ENCODE measurements at regions not wholly inside any gene's neighbourhood (a gene's known extent, or its start where the extent isn't known, plus 50 kb on each side); places are given as distances from the start of the nearest gene placed in this dataset.

GRCh38 chr16:13780406-13781168 is 139.4 kb upstream of the ERCC4 start:
- Mint-ChIP-seq H3K9me3 (peaks cover 8 to 13% of the 10 kb centered on the region in 2 experiments; a peak in 4 of 5 replicates), H3K27me3 (ENCODE audit: low read depth) (no peaks in the 10 kb centered on the region; the same call in 1 of the 2 replicates), H3K4me1 (peaks cover 17 to 23% of the 10 kb centered on the region in 2 experiments), H3K4me3 (no peak overlapping the region), H3K36me3 (ENCODE audit: insufficient read depth in 1 of 3, low read depth in 3 of 3) (peaks cover 0 to 14% (median 2%) of the 10 kb centered on the region in 3 experiments; a peak in 6 of 7 replicates), H3K27ac (peak overlapping the region; percentile 20 to 53 (median 45); a peak in 5 of 7 replicates)
- Histone ChIP-seq H2BK120ac (ENCODE audit: low read depth, low read length, poor library complexity, severe bottlenecking) (no peak overlapping the region), H2BK5ac (ENCODE audit: insufficient read length, low read length) (no peak overlapping the region), H3K23ac (ENCODE audit: insufficient read length, low read depth, low read length) (no peak overlapping the region), H2AK5ac (ENCODE audit: insufficient read length, low read length) (no peak overlapping the region), H3K79me1 (ENCODE audit: insufficient read depth, low read depth, low read length, poor library complexity, severe bottlenecking) (no peaks in the 10 kb centered on the region), H2AFZ (ENCODE audit: low read length) (peak overlapping the region; percentile 23), H3T11ph (ENCODE audit: low read length) (no peak overlapping the region), H3K79me2 (ENCODE audit: insufficient read depth, low read length) (no peaks in the 10 kb centered on the region), H4K20me1 (ENCODE audit: control insufficient read depth, insufficient read depth, insufficient read length) (no peaks in the 10 kb centered on the region), H3K4ac (ENCODE audit: low read depth, low read length) (no peak overlapping the region), H4K8ac (replicated peaks; ENCODE audit: insufficient read length, low read depth, low read length) (no peak overlapping the region), H4K91ac (ENCODE audit: insufficient read length, low read depth, low read length) (no peak overlapping the region), H2BK20ac (ENCODE audit: low read depth, low read length, poor library complexity, severe bottlenecking) (peak overlapping the region; percentile 93), H3K4me2 (ENCODE audit: insufficient read depth, insufficient read length, low read length) (peak overlapping the region; percentile 37), H3K27me3 (ENCODE audit: insufficient read depth, low read length) (no peaks in the 10 kb centered on the region), H3K23me2 (ENCODE audit: insufficient read length, low read depth, low read length, poor library complexity, severe bottlenecking) (no peaks in the 10 kb centered on the region), H2BK12ac (ENCODE audit: insufficient read length, low read depth, low read length) (no peak overlapping the region), H3K9ac (ENCODE audit: extremely low read depth, insufficient read length, low read length) (no peak overlapping the region), H3K27ac (ENCODE audit: insufficient read length, low read depth, low read length) (no peak overlapping the region), H2BK15ac (ENCODE audit: low read depth, low read length) (no peak overlapping the region), H3K9me3 (ENCODE audit: control insufficient read depth, low read depth, low read length) (no peaks in the 10 kb centered on the region), H3K56ac (ENCODE audit: insufficient read length, low read depth, low read length) (no peak overlapping the region), H3K18ac (ENCODE audit: insufficient read length, low read depth, low read length) (peak overlapping the region; percentile 38), H3K4me1 (ENCODE audit: insufficient read depth, low read length) (peaks cover 2% of the 10 kb centered on the region; the same call in 1 of the 2 replicates), H4K5ac (ENCODE audit: insufficient read length, low read depth, low read length) (no peak overlapping the region), H3K14ac (ENCODE audit: insufficient read depth, low read length) (no peak overlapping the region; the same call in 1 of the 2 replicates)
- DNase-seq, result no peak
- WGBS (ENCODE audit: extremely low coverage, insufficient read length, low lambda C conversion rate), result no CpG with 5 or more reads among the region's 7 CpGs
- no peak for TF ChIP-seq CTCF (conservative IDR thresholded peaks at IDR 0.05)
